Muscle of back (tissue), 3 donors: ENCODE measurements at regions not wholly inside any gene's neighbourhood (a gene's known extent, or its start where the extent isn't known, plus 50 kb on each side); places are given as distances from the start of the nearest gene placed in this dataset.
"Not testable (repeated sequence)": the region's sequence is repeated elsewhere in the genome, so short reads cannot be mapped to it uniquely, and the experiment has no call there.

Experiments used
- DNase-seq, 3 donors: peaks; one replicate each; pipeline versions ENCODE4 v3.0.0 to v3.0.0-alpha.2; 2013

- DNase-seq: no peak
These were observed 189.3 kb upstream of the PIK3R1 start for GRCh38 chr5:68026092-68026885.

- DNase-seq: peak in 1 of 3 donors; percentile 30
These were observed 191.1 kb upstream of the PIK3R1 start for GRCh38 chr5:68024426-68024825.

- peak in 1 of 3 donors; percentile 36 for DNase-seq
These were observed 193.6 kb upstream of the PIK3R1 start for GRCh38 chr5:68021916-68022315.

GRCh38 chr5:68021227-68021626, 194.3 kb upstream of the PIK3R1 start:
- peak in 2 of 3 donors; percentile 55 to 67 for DNase-seq

- DNase-seq: not testable (repeated sequence)
These were observed 195.0 kb upstream of the PIK3R1 start for GRCh38 chr5:68020461-68020969.

GRCh38 chr5:68015381-68016302, 199.9 kb upstream of the PIK3R1 start:
- no peak for DNase-seq

GRCh38 chr5:68012831-68013230, 202.7 kb upstream of the PIK3R1 start:
- peak in 1 of 3 donors; percentile 33 for DNase-seq

- DNase-seq: no peak
These were observed 203.1 kb upstream of the PIK3R1 start for GRCh38 chr5:68012429-68012828.

GRCh38 chr5:68011801-68012200, 203.8 kb upstream of the PIK3R1 start:
- no peak for DNase-seq

- DNase-seq: no peak
These were observed 204.2 kb upstream of the PIK3R1 start for GRCh38 chr5:68011259-68011760.

GRCh38 chr5:68010740-68011139, 204.8 kb upstream of the PIK3R1 start:
- no peak for DNase-seq

GRCh38 chr5:68007451-68007850, 208.1 kb upstream of the PIK3R1 start:
- peak in 1 of 3 donors; percentile 70 for DNase-seq

- no peak for DNase-seq
These were observed 212.7 kb upstream of the PIK3R1 start for GRCh38 chr5:68002836-68003235.

GRCh38 chr5:68000805-68001204, 214.8 kb upstream of the PIK3R1 start:
- no peak for DNase-seq

GRCh38 chr5:67999391-67999790, 216.2 kb upstream of the PIK3R1 start:
- no peak for DNase-seq

GRCh38 chr5:67998709-67999261, 216.8 kb upstream of the PIK3R1 start:
- DNase-seq: peak in 1 of 3 donors; percentile 60

- no peak for DNase-seq
These were observed 217.6 kb upstream of the PIK3R1 start for GRCh38 chr5:67997892-67998457.

- DNase-seq: no peak
These were observed 218.4 kb upstream of the PIK3R1 start for GRCh38 chr5:67997148-67997547.

GRCh38 chr5:67996596-67996995, 219.0 kb upstream of the PIK3R1 start:
- DNase-seq: no peak

GRCh38 chr5:67992923-67993322, 222.6 kb upstream of the PIK3R1 start:
- no peak for DNase-seq

- DNase-seq: peak in 1 of 3 donors; percentile 50
These were observed 226.1 kb upstream of the PIK3R1 start for GRCh38 chr5:67989456-67989855.

- DNase-seq: no peak
These were observed 228.8 kb upstream of the PIK3R1 start for GRCh38 chr5:67986761-67987160.
